ENCODE measurements at regions not wholly inside any gene's neighbourhood (a gene's known extent, or its start where the extent isn't known, plus 50 kb on each side); places are given as distances from the start of the nearest gene placed in this dataset.

DNA sequence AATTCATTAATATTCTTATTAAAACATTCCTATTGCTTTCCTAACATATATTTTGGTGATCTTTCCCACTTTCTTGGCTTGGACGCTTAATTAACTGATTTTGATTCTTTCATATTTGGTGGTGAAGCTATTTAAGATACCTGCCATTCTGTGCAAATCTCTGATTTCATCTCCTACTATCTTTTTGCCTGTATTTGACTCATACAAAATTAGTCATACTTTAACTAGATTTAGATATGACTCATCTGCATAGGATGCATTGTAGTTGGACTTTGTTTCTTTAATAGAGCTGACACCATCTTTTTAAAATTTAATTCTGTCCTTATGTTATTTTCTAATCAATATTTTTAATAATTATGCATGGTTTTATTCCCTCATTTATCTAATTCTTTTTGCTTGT, 93.8 kb upstream of the PLPPR4 start:
- no peak for DNase-seq

DNA sequence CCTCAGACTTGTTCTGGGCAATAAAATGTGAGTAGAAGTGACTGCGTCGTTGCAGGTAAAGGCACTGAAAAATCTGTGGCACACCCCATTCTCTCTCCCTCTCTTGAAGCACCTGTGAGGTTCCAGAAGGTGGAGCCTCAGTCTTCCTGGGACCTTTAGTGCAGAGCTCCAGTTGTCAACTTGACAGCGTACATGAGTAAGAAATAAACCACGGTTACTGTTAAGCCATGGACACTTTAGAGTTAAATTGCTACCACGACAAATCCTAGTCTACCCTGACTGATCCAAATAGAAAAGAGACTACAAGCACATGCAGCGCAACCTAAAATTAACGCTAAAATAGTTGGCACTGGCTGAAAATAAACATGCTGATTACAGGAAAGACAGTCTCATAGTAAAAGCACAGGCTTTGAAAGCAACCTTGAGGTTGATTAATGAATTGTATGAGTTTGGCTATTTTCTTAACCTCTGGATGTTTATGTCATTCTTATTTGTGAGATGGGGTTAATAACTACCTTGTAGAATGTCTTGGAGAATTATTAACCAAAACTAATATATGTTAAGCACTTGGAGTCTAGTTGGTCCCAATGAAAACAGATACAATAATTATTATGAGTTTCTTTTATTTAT, 93.0 kb upstream of the PLPPR4 start:
- no peak for DNase-seq

DNA sequence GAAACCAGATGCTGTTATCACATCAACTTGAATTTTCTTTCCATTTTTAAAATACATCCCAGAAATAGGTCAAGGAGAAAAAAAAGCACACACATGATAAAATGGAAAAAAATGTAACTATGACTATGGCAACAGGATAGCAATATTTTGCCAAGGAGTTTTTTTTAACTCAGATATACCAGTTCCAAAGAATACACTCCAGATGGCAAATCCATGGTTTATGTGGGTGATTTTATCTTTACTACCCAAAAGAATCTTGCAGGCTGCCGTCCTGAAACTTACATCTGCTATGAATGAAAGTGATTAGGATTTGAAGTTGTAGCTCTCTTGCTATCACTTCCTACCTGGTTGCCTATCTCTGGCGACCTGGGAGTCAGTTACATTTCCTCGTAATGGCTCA, 91.0 kb upstream of the PLPPR4 start:
- no peak for DNase-seq

DNA sequence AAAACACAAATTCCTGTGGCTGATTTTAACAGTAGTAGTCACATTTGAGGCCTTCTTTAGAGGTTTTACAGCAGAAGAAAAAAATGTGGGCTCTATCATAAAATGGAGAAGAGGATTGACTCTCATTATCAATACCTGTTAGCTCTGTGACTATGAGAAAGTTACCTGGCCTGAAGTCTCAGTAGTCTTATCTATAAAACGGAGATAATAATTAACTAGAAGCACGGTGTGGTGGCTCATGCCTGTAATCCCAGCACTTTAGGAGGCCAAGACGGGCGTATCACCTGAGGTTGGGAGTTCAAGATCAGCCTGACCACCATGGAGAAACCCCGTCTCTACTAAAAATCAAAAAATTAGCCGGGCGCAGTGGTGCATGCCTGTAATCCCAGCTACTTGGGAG, 90.4 kb upstream of the PLPPR4 start:
- DNase-seq: no peak

- DNase-seq: no peak
Measured at GRCh38 chr1:99176753-99177152, 87.5 kb upstream of the PLPPR4 start.

GRCh38 chr1:99177465-99177864, 86.8 kb upstream of the PLPPR4 start:
- DNase-seq: no peak

GRCh38 chr1:99180343-99180808, 83.9 kb upstream of the PLPPR4 start:
- peak; percentile 82 for DNase-seq

DNA sequence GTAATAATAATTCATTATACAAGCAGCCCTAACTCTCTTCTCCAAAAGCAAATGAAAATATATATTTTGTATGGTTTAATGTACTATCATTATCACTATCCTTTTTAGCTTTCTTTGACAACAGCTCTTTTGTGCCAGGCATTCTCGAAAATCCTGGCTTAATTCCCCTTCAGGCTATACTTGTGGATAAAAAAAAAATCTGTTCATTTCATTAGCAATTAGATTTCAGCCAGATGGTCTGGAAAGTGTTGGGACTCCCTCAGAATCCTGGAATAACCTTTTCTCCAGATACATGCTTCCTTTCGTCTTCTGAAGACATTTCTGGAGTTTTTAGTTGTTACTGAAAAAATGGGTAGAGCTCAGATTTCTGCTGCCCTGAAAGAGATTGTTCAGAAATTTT, 83.4 kb upstream of the PLPPR4 start:
- DNase-seq: no peak

- no peak for DNase-seq
Measured at GRCh38 chr1:99181892-99182291, 82.4 kb upstream of the PLPPR4 start.

GRCh38 chr1:99185196-99185595, 79.1 kb upstream of the PLPPR4 start:
- DNase-seq: no peak

DNA sequence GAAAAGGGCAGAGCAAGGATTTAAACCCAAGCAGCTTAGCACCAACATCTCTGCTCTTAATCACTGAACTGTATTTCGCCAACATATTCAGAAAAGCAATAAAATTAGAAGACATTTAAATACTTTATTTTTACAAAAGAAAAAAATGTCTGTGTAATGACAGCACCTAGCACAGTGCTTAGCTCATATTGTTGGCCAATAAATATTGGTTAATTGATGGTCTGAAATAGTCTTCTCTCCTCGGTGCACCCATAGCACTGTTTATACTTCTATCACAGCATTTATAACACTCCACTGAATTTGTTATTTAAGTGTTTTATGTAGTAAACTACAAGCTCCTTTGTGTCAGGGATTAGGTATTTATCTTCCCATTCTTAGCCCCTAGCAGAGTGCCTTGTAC, 70.9 kb upstream of the PLPPR4 start:
- DNase-seq: no peak

GRCh38 chr1:99198393-99198792, 65.9 kb upstream of the PLPPR4 start:
- DNase-seq: no peak

GRCh38 chr1:99207216-99207615, 57.1 kb upstream of the PLPPR4 start:
- no peak for DNase-seq
